NCI-H748 (cell line): ENCODE measurements at regions not wholly inside any gene's neighbourhood (a gene's known extent, or its start where the extent isn't known, plus 50 kb on each side); places are given as distances from the start of the nearest gene placed in this dataset.
"Not testable (repeated sequence)": the region's sequence is repeated elsewhere in the genome, so short reads cannot be mapped to it uniquely, and the experiment has no call there.

Experiments used
- DNase-seq: peaks from one replicate; lab custom pipeline; 2025; ENCODE audit not compliant: unreplicated experiment; lab: John Stamatoyannopoulos, UW

DNA sequence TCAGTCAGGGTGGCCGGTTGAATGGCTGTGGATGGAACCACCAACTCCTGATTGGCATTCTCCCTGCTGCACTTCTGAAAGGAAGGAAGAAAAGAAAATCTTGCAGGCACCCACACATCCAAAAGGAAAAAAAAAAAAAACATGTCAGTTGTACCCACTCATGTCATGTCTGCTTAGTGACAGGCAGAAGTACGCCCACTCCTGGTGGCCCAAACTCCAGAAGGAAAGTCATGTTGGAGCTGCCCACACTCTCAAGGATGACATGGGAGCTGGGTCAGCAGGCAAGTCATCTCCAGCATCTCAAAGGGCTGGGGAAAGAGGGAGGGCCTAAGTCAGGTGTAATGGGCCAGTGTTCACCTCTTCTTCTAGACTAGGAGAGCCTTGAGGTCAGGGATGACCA, 1079.1 kb downstream of the BCL11B start:
- no peak for DNase-seq

DNA sequence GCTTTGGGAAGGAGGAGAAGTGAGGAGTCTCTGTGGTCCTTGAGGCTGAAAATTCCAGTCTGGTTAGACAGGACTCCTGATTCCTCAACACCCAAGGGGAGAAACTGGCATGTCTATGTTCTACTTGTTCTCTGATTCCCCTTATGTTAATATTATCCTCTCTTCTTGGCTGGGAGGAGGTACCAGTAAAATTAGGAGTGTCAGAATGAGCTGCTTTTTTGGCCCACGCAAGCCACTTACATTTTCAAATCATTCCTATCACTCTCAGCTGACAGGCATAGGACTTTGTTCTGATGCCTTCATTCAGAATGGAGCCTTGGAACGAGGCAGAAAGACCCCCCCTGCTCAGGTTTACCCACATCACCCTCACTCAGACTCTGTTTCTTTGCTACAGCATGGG, 1077.2 kb downstream of the BCL11B start:
- DNase-seq = no peak

DNA sequence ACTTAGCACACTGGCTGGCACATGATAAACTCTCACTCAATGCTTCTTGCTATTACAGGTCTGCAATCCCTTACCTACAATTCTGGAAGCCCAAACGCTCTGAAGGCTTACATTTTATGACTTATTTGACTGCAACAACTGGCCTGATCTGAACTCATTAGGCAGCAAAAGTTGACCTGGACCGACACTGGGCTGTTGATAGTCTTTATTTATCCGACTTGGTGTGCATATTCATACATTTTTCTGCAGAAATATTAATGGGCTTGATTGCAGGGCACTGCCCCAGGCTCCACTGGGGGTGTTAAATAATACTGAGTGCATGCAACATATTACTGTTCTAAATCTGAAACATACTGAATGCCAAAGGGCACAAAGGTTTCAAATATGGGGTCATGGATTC, 1076.7 kb downstream of the BCL11B start:
- no peak for DNase-seq

DNA sequence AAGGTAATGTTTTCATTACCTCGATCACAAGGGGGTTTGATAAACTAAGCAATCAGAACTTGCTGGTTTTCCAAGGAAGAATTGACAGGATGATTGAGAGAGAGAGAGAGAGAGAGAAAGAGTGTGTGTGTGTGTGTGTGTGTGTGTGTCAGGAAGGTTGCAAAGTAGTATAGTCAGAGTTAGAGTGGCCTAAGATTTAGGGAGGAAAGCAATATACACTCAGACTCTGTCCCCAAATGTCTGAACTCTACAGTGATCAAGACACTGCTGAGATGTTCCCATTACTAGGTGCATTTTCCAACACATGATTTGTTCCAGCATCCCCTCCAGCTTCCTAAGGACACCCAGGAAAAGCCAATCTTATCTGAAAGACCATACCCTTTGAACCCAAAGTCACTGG, 1074.1 kb downstream of the BCL11B start:
- DNase-seq = no peak

DNA sequence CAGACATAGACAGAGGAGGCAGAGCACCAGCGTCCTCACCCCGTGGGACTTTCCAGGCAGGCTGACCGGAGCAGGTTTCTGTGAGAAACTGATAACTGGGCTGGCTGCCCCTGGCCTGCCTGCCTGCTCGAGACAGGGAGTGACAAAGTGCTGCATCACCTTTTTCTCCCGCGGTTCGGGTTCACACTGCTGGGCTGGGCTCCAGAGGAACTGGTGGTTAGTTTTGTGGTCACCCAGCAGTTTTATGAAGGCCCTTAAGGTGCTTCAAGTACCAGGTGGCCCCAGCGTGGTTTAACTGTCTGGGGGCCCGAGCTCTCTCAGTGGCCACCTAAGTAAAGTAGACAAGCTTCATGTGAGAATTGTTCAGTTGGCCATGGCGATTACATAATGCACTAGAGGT, 1073.6 kb downstream of the BCL11B start:
- no peak for DNase-seq

DNA sequence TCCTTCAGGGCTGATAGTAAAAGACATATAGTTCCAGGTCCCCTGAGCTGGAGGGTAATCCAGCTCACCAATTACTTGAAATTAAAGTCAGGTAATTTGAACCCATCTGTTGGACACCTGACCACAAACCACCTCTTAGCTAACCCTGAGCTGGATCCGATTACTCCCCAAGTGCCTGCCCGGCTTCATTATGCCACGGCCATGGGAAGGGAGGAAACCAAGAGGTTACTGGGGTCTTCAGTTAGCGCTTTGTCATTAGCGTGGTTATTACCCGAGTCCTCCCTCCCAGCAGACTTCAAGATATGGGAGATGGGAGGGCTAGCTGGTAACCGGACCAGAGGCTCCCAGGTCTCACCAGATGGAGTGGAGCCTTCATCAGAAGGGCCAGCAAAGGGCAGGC, 1071.4 kb downstream of the BCL11B start:
- peak; percentile 56 for DNase-seq

DNA sequence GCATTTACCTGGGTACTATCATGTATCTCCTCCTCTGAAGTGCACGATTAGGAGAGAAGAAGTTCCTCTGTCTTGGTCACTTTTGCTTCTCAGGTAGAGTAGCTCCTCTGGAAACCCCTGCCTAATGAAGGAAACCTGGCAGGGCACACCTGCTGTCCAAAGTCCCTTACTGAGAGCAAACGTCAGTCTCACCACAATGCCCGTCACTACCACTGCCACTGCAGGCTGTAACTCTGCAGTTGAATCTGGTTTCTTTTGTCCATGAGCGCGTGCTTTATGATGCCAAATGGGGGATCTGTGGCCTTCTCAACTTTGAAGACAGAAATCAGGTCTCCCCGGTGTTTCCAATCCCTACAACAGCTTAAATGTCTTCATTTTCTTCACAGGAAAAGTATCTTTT, 1068.6 kb downstream of the BCL11B start:
- no peak for DNase-seq

DNA sequence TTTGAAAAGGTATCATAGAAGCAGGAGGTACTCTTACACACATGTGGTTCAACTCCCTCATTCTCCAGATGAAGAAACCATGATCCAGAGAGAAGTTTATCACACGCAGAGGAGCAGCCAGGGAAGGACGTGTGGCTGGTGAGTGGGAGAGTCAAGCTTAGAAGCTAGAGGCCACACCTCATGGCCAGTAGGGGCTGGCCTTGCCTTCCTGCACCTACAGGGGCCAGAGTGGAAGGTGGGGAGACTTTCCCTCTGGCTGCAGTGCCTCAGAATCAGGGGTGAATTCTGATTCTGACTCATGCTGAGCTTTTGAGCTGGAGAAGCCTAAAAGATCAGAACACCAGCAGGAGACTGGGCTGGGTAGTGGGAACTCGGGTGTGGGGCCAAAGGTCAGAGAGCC, 1067.9 kb downstream of the BCL11B start:
- no peak for DNase-seq

DNA sequence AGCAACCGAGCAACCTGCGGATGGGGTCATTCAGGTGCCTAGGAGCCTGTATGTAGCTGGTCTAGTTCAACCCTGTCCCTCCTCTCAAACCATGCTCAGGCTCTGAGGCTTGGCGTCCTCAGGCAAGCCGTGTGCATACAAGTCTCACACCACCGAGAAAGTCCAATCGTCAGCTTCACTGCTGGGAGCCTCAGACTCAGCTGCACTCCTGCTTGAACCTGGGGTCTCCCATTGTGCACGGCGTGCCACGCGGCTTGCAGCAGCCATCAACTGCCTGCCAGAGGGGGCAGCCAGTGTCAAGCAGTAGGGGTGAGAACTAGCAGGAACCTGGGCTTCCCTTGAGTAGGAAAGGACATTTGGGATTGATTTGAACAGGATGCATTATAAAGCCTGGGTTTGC, 1064.6 kb downstream of the BCL11B start:
- DNase-seq = no peak

DNA sequence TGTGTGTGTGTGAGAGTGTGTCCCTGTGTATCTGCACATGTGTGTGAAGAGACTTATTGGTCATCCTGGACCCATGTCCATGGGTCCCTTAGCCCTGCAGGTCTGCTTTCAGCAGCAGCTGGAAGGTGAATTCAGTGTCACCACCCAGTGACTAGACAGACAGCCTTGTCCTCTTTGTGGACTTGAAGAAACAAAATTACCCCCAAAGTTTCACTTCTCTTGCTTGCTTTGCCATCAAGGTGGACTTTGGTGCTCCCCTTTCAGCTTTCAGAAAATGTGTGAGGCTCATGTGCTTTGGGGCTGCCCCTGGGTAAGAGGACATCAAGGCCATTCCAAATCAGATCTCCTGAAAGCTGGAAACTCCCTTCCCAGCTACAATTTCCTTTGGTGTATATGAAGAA, 1063.8 kb downstream of the BCL11B start:
- no peak for DNase-seq

DNA sequence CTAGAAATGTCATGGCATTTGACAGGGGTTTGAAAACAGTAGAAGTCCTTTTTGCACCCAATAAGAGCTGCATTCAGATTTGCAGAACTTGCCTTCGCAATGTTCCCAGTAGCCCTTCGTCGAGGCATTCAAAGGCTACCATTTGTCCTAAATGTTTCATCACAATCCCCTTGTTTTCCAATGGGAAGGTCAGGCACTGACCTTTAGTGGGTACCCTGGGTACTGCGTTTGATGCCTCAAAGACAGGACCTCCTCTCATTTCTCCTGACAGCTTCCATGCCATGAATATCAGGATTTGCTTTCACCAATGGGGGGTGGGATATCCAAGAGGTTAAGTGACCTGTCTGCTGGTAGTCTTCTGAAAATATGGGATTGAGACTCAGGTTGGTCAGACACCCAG, 1063.1 kb downstream of the BCL11B start:
- no peak for DNase-seq

DNA sequence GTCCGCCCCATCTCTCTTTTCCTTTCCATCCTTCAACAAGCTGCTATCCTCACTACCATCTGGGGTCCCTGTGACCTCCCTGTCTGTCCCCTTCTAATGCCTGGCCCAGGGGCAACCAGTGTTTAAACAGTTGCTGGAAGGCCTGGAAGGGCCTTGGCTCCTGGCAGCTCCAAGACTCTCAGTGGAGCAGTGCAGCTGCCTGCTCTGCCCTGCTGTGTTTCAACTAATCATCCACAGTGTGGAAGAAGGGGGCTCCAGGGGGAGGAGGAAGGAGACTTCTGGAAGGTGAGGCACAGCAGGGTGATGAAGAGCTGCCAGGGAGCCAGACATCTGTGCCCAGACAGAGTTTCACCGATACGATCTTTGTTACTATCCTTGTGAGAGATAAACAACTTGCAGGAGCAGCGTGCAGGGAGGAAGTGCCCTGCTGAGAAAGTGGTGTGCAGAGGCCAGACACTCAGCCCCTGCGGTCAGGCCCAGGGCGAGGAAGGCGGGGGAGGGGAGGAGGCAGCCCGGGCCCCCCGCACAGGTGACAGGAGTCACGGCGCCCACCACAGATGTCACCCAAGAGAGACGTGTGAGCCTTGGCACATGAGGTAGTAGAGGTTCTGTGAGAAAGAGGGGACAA, 1061.8 kb downstream of the BCL11B start:
- peak; percentile 44 for DNase-seq

DNA sequence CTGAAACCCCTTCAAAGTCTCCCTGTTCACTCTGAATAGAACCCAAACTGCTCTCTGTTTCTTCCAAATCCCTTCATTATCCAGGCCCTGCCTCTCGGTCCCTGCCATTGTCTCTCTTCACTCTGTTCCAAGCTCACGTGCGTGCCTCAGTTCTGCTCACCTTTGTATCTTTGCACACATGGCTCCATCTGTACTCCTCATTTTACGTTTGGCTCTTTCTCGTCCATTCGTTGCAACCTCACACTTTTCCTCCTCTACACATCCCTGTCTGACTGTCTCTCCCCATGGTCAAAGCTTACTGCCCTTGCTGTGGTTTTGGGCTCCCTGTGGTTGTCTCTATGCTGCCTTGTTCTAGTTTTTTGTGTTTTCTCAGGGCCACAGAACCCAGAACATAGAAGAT, 1054.5 kb downstream of the BCL11B start:
- no peak for DNase-seq

DNA sequence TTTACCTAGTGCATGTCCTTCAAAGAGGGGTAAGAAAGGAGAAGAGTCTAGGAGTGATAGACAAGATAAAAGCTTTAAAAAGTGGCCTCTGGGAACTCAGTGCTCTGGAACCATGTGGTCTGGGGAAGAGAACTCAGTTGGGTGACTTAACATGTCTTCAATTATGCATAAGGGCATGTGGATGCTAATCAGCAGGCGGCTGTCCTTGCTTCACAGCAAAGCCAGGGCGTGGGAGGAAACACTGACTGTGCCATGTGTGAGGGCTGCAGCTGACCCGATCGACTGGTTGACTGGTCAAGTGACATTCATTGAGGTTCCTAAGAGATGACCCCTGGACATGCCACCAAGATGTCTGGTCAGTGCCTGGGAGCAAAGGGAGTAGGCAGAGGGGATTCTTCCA, 1053.8 kb downstream of the BCL11B start:
- no peak for DNase-seq

DNA sequence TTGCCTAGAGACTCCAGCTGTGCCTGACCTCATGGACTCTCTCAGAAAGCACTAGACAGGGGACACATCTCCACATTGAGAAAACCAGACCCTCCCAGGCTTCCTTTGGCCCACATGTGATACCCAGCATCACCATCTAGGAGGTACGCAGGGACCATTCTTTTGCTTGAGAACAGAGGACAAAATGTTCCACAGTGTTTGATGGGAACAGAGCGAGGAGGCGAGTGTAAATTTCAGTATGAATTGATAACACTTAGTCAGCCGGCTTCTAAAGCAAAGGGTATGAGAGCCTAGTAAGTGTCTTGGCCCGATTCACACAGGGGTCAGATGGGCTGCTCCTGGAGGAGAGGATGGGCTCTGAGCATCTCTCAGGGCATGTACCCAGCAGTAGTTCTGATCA, 1052.4 kb downstream of the BCL11B start:
- DNase-seq = no peak

DNA sequence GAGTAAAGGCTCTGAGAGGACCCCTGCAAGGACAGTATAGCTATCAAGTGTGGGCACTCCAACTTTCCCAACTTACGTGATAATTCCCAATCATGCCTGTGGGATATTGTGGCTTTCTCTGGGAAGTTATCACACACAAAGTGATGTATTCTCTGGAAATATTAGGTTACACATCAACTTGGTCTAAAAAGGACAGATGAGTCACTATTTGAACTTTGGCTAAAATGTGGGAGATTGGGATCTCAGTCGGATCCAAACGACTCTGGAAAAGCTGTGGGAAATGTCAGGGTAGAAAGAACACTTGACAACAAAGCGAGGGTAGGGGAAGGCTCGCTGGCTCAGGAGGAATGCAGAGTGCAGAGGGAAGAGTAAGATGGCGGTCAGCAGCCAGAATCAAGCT, 1048.9 kb downstream of the BCL11B start:
- DNase-seq = no peak

DNA sequence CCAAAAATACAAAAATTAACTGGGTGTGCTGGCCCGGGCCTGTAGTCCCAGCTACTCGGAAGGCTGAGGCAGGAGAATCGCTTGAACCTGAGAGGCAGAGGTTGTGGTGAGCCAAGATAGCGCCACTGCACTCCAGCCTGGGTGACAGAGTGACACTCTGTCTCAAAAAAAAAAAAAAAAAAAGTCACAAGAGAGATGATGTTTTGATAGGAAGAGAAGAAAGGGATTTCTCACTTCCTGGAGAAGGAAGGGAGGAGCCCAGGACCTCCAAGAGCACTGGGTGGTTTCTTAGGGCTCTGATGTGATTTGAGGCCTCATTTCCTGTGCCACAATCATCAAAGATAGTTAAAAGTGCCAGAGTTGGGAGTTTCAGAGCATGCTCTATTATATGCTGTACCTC, 1048.3 kb downstream of the BCL11B start:
- not testable (repeated sequence) for DNase-seq

DNA sequence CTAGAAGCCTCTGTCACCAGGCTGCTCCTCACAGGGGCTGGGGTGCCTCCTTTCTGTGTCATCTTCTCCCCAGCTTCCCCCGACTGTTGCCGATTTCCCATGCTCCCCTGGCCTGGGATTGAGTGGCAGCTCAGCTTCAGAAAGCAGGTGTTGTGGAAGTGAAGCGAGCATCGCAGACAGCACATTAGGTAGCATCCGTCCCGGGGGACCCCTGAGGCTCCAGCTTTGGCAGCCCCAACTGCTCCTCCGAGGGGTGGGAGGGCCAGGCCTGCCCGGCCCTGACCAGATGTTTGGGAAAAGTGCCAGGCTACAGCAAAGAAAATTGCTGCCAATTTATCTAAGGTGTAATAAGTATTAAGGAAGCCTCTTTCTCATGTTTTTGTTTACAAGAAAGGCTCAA, 1045.6 kb downstream of the BCL11B start:
- no peak for DNase-seq

DNA sequence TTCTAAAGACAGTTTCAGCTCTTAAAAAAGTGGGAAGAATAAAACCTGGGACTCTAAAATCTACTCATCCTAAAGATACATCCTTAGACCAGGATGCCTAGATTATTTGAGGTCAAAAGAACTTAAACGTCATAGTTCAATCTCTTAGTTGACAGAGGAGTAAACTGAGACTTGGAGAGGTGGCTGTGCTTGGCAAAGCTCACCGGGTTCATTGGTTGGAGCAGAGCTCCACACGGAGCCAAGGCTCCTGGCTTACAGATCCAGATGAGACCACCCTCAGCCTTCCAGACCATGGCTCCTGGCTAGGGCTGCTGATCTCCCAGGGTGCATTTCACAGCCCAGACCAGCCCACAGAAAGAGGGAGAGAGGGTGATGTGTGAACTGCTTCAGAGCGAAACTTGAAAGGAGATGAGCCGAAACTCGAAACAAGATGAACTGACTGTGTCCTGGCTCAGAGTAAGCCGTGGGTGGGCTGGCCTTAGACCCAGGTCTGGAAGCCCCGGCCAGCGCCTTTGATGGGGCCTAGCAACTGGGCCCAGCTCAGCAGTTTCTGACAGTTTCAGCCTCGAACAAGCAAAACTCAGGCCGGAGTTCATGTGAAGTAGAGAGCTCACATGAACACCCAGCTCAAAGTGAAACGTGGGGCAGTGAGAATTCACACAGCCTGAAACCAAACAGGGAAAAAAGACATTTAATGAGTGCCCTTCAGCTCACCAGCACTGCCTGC, 1044.8 kb downstream of the BCL11B start:
- DNase-seq = no peak

DNA sequence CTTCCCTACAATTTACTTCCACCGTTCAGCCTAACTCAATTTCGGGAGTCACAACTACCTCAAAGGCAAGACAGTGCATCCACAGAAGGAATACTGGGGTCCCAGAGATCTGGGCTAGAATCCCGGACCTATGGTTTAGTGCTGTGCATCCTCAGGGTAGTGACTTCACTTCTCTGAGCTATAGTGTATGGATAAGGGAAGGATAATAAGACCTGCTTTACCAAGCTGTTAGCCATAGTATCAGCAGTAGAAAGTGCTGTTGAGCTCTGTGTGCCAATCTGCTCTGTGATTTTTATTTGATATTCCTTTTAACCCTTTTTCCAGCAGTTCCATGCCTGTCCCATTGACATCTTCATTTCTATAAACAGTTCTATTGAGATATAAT, 1044.3 kb downstream of the BCL11B start:
- DNase-seq = no peak

DNA sequence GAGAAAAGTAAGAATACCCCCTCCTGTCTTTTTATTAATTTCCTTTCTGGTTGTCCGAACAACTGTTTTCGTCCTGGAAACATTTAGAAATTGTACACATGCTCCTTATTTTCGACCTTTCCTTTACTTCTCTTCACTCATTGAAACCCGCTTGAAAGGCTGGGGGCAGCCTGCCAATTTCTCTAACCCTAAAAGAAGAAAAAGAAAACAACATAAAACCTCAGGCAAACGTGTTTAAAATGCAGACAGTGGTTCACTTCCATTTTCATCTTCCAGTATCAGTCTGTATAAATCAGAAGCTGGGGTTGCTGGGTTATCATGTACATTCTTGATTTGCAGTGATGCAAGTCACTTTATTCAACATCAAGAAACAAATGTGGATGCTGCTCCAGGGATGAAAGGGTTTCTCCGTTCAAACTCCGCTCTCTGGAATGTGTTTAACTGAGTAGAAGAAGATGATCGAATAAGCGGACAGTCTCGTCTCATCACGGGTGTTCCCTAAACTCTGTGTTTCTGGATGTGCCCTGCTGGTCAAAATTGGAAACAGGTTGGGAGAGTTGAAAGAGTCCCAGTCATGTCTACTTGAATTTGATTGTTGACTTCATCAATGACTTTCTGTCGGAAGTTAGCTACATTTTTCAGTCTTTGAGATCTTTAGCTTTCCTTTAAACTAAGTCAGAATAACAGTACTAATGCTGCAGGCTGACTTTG, 1042.2 kb downstream of the BCL11B start:
- no peak for DNase-seq

DNA sequence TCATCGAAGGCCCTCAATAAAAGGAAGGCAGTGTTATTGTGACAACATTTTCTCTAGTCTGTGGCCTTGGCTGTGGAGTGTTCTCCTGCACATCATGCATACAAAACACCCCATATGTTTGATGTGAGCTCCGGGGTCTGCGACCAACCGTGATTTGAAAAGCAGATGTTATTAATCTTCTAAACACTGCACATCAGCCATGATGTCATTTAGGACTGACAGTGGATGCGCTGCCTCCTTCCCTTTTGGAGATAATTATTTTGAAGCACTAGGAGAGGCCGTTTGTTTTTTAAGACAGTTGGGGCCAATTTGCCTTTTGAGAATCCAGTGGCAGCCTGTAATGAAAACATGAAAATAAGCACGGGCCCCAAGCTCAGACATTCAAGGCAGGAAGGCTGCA, 1041.6 kb downstream of the BCL11B start:
- no peak for DNase-seq
